Spleen (tissue), 11 donors: ENCODE measurements at regions not wholly inside any gene's neighbourhood (a gene's known extent, or its start where the extent isn't known, plus 50 kb on each side); places are given as distances from the start of the nearest gene placed in this dataset.

Source experiments
- DNase-seq: peaks from one replicate; pipeline ENCODE4 v3.0.0-alpha.2; 2020
- H3K27ac ChIP-seq, 8 donors: fragments of 200-600 bp; sonication (generic) in 7 of 8; 1 replicate in 4 of 8; 2 replicates in 4 of 8; pipeline versions ENCODE4 v1.5.0 to v1.8.0; 2016 to 2021; ENCODE audit warnings: inconsistent platforms in 4 of 8, mild to moderate bottlenecking in 4 of 8, moderate library complexity in 1 of 8
- H3K27me3 ChIP-seq, 7 donors: fragments of 200-600 bp; sonication (generic) in 6 of 7; replicated peaks in 1 of 7; 1 replicate in 4 of 7; 2 replicates in 3 of 7; pipeline versions ENCODE4 v1.5.0 to v1.8.0; 2016 to 2021; ENCODE audit warnings: inconsistent platforms in 3 of 7, mild to moderate bottlenecking in 1 of 7
- H3K36me3 ChIP-seq, 6 donors: fragments of 200-600 bp; sonication (generic) in 5 of 6; 1 replicate in 4 of 6; 2 replicates in 2 of 6; pipeline versions ENCODE4 v1.5.0 to v1.8.0; 2016 to 2021; ENCODE audit warnings: inconsistent platforms in 2 of 6
- H3K4me1 ChIP-seq, 6 donors: fragments of 200-600 bp; sonication (generic) in 5 of 6; 1 replicate in 3 of 6; 2 replicates in 3 of 6; pipeline versions ENCODE4 v1.5.0 to v1.8.0; 2016 to 2021; ENCODE audit warnings: inconsistent platforms in 3 of 6
- H3K4me3 ChIP-seq, 8 donors: fragments of 200-600 bp; sonication (generic) in 7 of 8; 1 replicate in 4 of 8; 2 replicates in 4 of 8; pipeline versions ENCODE4 v1.5.0 to v1.8.0; 2016 to 2021; ENCODE audit warnings: inconsistent platforms in 4 of 8, mild to moderate bottlenecking in 4 of 8, moderate library complexity in 2 of 8
- H3K9me3 ChIP-seq, 8 donors: fragments of 200-600 bp; sonication (generic) in 7 of 8; 1 replicate in 4 of 8; 2 replicates in 4 of 8; pipeline versions ENCODE4 v1.5.0 to v1.8.0; 2016 to 2021; ENCODE audit warnings: inconsistent platforms in 4 of 8
- POLR2A ChIP-seq, 3 donors: fragments of 450-650 bp; IDR thresholded peaks; one replicate each; pipeline ENCODE4 v1.5.1; 2017; ENCODE audit warnings: antibody characterized with exemption in 3 of 3, mild to moderate bottlenecking in 1 of 3
- POLR2AphosphoS5 ChIP-seq, 3 donors: sonication (generic); formaldehyde crosslinking; IDR thresholded peaks; one replicate each; pipeline ENCODE4 v1.5.1; 2017; ENCODE audit warnings: antibody characterized with exemption in 3 of 3
- WGBS, 5 donors: extraction: QIAGEN DNeasy Blood & Tissue Kit in 3 of 5; methylation state at CpG; one replicate each; pipeline versions ENCODE4 v1.1.5 to v1.1.7; 2013 to 2018; 5-methylcytosine and 5-hydroxymethylcytosine counted together
- intact Hi-C: fragments of 100-400 bp; cut with DNase I; formaldehyde crosslinking; loops from one replicate; pipeline ENCODE4 v1.15.0; 2023; ENCODE audit warnings: low total_unique reads
- TF ChIP-seq, protein P1 (sequence below), 11 experiments: fragments of 200-600 bp in 7 of 11; fragments of 450-650 bp in 4 of 11; sonication (generic) in 4 of 11; IDR thresholded peaks in 8 of 11; conservative IDR thresholded peaks in 3 of 11; 1 replicate in 7 of 11; 2 replicates in 4 of 11; pipeline versions ENCODE4 v1.4.0 to v1.8.0; 2016 to 2021; ENCODE audit warnings: antibody characterized with exemption in 11 of 11, inconsistent platforms in 4 of 11, mild to moderate bottlenecking in 1 of 11
- donor health status: healthy with polysubstance abuse.
- donor health status: DM: no; HTN: no; CAD: no; lungs with moderate emphysema.
- donor health status: DM: no; HTN: no; CAD: no.
- donor health status: Bipolar disorder and iron deficiency.
- donor health status: healthy.
- donor health status: DM: no; HTN: no; CAD: no.
- donor health status: DM: yes; HTN: yes; CAD: no.

GRCh38 chr5:30879887-30880286, 313.6 kb upstream of the CDH6 start:
- intact Hi-C loops, result no loop called here
- WGBS, 5 donors, result 90 to 97% (median 95%) methylated on average over 2 of the region's 2 CpGs
- Histone ChIP-seq H3K27ac (no peak overlapping the region), H3K4me3 (no peak overlapping the region), H3K36me3 (no peaks in the 10 kb centered on the region), H3K9me3 (peaks cover 0 to 14% (median 8%) of the 10 kb centered on the region in 8 donors), H3K4me1 (no peaks in the 10 kb centered on the region), H3K27me3 (no peaks in the 10 kb centered on the region)
- TF ChIP-seq POLR2A (IDR thresholded peaks at IDR 0.05) (no peak), POLR2AphosphoS5 (IDR thresholded peaks at IDR 0.05) (no peak)
- TF ChIP-seq, protein P1, sequence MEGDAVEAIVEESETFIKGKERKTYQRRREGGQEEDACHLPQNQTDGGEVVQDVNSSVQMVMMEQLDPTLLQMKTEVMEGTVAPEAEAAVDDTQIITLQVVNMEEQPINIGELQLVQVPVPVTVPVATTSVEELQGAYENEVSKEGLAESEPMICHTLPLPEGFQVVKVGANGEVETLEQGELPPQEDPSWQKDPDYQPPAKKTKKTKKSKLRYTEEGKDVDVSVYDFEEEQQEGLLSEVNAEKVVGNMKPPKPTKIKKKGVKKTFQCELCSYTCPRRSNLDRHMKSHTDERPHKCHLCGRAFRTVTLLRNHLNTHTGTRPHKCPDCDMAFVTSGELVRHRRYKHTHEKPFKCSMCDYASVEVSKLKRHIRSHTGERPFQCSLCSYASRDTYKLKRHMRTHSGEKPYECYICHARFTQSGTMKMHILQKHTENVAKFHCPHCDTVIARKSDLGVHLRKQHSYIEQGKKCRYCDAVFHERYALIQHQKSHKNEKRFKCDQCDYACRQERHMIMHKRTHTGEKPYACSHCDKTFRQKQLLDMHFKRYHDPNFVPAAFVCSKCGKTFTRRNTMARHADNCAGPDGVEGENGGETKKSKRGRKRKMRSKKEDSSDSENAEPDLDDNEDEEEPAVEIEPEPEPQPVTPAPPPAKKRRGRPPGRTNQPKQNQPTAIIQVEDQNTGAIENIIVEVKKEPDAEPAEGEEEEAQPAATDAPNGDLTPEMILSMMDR (IDR thresholded peaks at IDR 0.05 in 8 of 11, conservative IDR thresholded peaks at IDR 0.05 in 3 of 11), result no peak
- no peak for DNase-seq

GRCh38 chr5:30878746-30879145, 314.7 kb upstream of the CDH6 start:
- intact Hi-C loops, result no loop called here
- no peak for TF ChIP-seq POLR2A (IDR thresholded peaks at IDR 0.05)
- TF ChIP-seq, protein P1 (IDR thresholded peaks at IDR 0.05 in 8 of 11, conservative IDR thresholded peaks at IDR 0.05 in 3 of 11), result no peak
- WGBS, 5 donors, result 81 to 97% (median 90%) methylated on average over 1 of the region's 1 CpG

GRCh38 chr5:30878296-30878695, 315.2 kb upstream of the CDH6 start:
- intact Hi-C loops, result no loop called here
- 85 to 92% (median 88%) methylated on average over 10 of the region's 10 CpGs for WGBS, 5 donors

More at GRCh38 chr5:30878746-30879145, 314.7 kb upstream of the CDH6 start:
- H3K27ac ChIP-seq, result no peak overlapping the region
- H3K4me1 ChIP-seq, result no peaks in the 10 kb centered on the region
- no peaks in the 10 kb centered on the region for H3K36me3 ChIP-seq
- peaks cover 0 to 2% (median under 1%) of the 10 kb centered on the region in 8 donors for H3K9me3 ChIP-seq
- H3K4me3 ChIP-seq, result no peak overlapping the region
- DNase-seq, result no peak
- H3K27me3 ChIP-seq, result no peaks in the 10 kb centered on the region

GRCh38 chr5:30874241-30875034, 319.0 kb upstream of the CDH6 start:
- H3K4me3 ChIP-seq, result no peak overlapping the region
- intact Hi-C loops, result no loop called here
- H3K27ac ChIP-seq, result no peak overlapping the region
- H3K36me3 ChIP-seq, result no peaks in the 10 kb centered on the region
- 50 to 69% (median 62%) methylated on average over 10 of the region's 10 CpGs for WGBS, 5 donors
- no peak for DNase-seq
- H3K9me3 ChIP-seq, result no peaks in the 10 kb centered on the region
- TF ChIP-seq POLR2AphosphoS5 (IDR thresholded peaks at IDR 0.05), result no peak
- no peaks in the 10 kb centered on the region for H3K27me3 ChIP-seq
- H3K4me1 ChIP-seq, result no peaks in the 10 kb centered on the region

More at GRCh38 chr5:30878296-30878695, 315.2 kb upstream of the CDH6 start:
- no peak overlapping the region for H3K27ac ChIP-seq
- no peak for DNase-seq
- no peaks in the 10 kb centered on the region for H3K27me3 ChIP-seq
- H3K9me3 ChIP-seq, result peaks cover 0 to 2% (median 0%) of the 10 kb centered on the region in 8 donors
- no peaks in the 10 kb centered on the region for H3K36me3 ChIP-seq
- TF ChIP-seq POLR2AphosphoS5 (IDR thresholded peaks at IDR 0.05) (no peak), POLR2A (IDR thresholded peaks at IDR 0.05) (no peak)
- TF ChIP-seq, protein P1 (IDR thresholded peaks at IDR 0.05 in 8 of 11, conservative IDR thresholded peaks at IDR 0.05 in 3 of 11), result no peak
- no peaks in the 10 kb centered on the region for H3K4me1 ChIP-seq
- no peak overlapping the region for H3K4me3 ChIP-seq
